H1 (cell line): ENCODE measurements at regions not wholly inside any gene's neighbourhood (a gene's known extent, or its start where the extent isn't known, plus 50 kb on each side); places are given as distances from the start of the nearest gene placed in this dataset.

ENCODE experiments used
- CBX8 ChIP-seq: fragments of 300-800, 300-1000 bp; sonication (generic); IDR thresholded peaks from 2 replicates; pipeline ENCODE4 v1.7.1; 2016; ENCODE audit warnings: low read depth, low read length, borderline replicate concordance
- CHD2 ChIP-seq: IDR thresholded peaks from 2 replicates; pipeline ENCODE4 v1.6.1; 2012; ENCODE audit warnings: low read length, improper control_type of control experiment
- CHD7 ChIP-seq: fragments of 300-600 bp; sonication (generic); IDR thresholded peaks from 2 replicates; pipeline ENCODE4 v1.7.1; 2012; ENCODE audit warnings: low read length, moderate library complexity, mild to moderate bottlenecking, inconsistent platforms; ENCODE audit not compliant: insufficient replicate concordance
- NRF1 ChIP-seq: IDR thresholded peaks from 2 replicates; pipeline ENCODE4 v1.6.1; 2011; ENCODE audit warnings: mild to moderate bottlenecking, low read depth, low read length, improper control_type of control experiment
- RAD21 ChIP-seq, 2 experiments: IDR thresholded peaks in 1 of 2; conservative IDR thresholded peaks in 1 of 2; 2 replicates each; pipeline ENCODE4 v1.6.1; 2011; ENCODE audit warnings: low read depth in 2 of 2, low read length in 2 of 2, improper control_type of control experiment in 1 of 2, inconsistent platforms in 1 of 2, mild to moderate bottlenecking in 1 of 2, moderate library complexity in 1 of 2
- RFX5 ChIP-seq: IDR thresholded peaks from 2 replicates; pipeline ENCODE4 v1.6.1; 2011; ENCODE audit warnings: low read depth, low read length, improper control_type of control experiment, borderline replicate concordance
- RNF2 ChIP-seq: fragments of 200-900, 300-1000 bp; sonication (generic); IDR thresholded peaks from 2 replicates; pipeline ENCODE4 v1.7.1; 2016; ENCODE audit warnings: borderline replicate concordance, low read depth, mild to moderate bottlenecking, antibody characterized with exemption, low read length; ENCODE audit not compliant: poor library complexity, severe bottlenecking; ENCODE audit errors: missing control alignments
- SAP30 ChIP-seq: fragments of 300-600 bp; sonication (generic); IDR thresholded peaks from 2 replicates; pipeline ENCODE4 v1.7.1; 2012; ENCODE audit warnings: low read length, moderate library complexity, mild to moderate bottlenecking, inconsistent platforms; ENCODE audit not compliant: insufficient read depth, insufficient replicate concordance
- TF ChIP-seq, protein P1 (sequence below): IDR thresholded peaks from 2 replicates; pipeline ENCODE4 v1.6.1; 2012; ENCODE audit warnings: inconsistent platforms

DNA sequence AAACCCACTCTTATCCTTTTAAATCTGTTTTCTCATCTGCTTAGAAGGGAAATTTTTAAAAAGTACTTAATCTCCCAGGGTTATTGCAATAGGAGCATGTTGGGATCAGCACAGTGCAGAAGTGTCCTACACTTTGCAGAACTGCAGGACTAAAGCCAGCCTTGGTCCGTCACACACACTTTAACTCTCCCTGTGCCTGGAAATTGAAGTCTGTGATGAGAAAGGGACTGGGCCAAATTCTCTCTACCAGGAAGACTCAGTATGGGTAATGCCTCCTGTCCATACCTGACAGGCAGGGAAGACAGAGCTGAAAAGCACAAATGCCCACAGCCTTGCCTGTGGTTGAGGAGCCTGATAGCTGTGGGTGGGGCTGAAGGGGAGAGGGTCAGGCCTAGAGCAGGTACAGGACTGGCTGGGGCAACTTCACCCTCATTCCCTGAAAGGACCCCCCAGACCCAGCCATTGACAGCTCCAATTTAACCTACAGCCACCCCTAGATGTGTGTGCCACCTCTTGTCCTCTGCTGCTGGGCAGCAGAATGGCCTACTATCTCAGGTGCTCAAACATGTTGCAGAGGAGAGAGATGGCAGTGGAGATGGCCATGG, 377.2 kb upstream of the KLHL29 start (continued):
- TF ChIP-seq CHD7 = no peak
- TF ChIP-seq RFX5 = no peak
- no peak for TF ChIP-seq NRF1
- no peak for TF ChIP-seq RAD21 (IDR thresholded peaks at IDR 0.05 in 1 of 2, conservative IDR thresholded peaks at IDR 0.05 in 1 of 2; ENCODE audit: low read depth in 2 of 2, low read length in 2 of 2)
- no peak for TF ChIP-seq SAP30
- TF ChIP-seq, protein P1, sequence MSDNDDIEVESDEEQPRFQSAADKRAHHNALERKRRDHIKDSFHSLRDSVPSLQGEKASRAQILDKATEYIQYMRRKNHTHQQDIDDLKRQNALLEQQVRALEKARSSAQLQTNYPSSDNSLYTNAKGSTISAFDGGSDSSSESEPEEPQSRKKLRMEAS = no peak
- no peak for TF ChIP-seq CHD2
- no peak for TF ChIP-seq RNF2
- TF ChIP-seq CBX8 = no peak
